Activated CD8-positive, alpha-beta memory T cell treated with anti-CD3 and anti-CD28 coated beads for 48 hours (primary cell): ENCODE measurements at regions not wholly inside any gene's neighbourhood (a gene's known extent, or its start where the extent isn't known, plus 50 kb on each side); places are given as distances from the start of the nearest gene placed in this dataset.

Experiments used
- DNase-seq, 3 experiments: peaks; one replicate each; pipeline ENCODE4 v3.0.0-alpha.2; 2020; ENCODE audit warnings: low read depth in 2 of 3, low spot score in 2 of 3

GRCh38 chr9:88233091-88233490 lies 94.8 kb upstream of the SPATA31C2 start:
- no peak for DNase-seq

GRCh38 chr9:88230612-88231011 lies 92.3 kb upstream of the SPATA31C2 start:
- no peak for DNase-seq

- DNase-seq, result no peak
Measured at GRCh38 chr9:88229434-88229833, 91.2 kb upstream of the SPATA31C2 start.

DNA sequence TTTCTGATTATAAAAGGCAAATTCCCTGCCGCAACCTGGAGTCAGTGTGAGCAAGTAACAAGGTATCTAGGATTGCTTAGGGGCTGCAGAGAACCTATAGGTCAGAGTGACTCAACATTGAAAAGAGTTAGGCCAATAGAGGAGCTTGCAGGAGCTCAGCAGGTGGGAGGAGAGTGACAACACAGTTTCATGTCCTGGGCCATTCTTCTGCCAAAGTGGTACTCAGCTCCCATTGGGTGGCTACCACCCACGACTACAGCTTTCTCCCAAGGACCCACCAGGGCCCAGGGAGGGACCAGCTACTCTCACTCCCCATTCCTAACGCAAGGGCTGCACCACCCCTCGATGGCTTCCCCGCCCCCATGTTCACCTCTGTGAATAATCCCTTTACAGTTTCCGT lies 86.7 kb upstream of the SPATA31C2 start:
- DNase-seq, result no peak

GRCh38 chr9:88221105-88221504 lies 82.8 kb upstream of the SPATA31C2 start:
- no peak for DNase-seq

GRCh38 chr9:88220652-88221051 lies 82.4 kb upstream of the SPATA31C2 start:
- no peak for DNase-seq

DNA sequence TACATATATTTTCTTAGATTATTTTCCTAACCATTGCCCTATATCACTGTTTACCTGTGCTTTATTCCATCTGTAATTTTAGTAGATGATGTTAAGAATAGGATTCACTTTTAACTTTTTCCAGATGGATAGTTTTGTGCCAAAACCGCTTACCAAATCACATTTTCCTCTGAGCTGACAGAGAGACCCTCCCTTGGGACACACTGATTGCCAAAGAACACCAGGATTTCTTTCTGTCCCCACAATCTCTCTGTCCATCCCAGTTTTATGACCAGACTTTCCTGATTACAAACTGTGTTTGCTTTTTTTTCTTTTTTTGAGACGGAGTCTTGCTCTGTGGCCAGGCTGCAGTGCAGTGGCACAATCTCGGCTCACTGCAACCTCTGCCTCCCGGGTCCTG lies 81.3 kb upstream of the SPATA31C2 start:
- DNase-seq, result no peak

DNA sequence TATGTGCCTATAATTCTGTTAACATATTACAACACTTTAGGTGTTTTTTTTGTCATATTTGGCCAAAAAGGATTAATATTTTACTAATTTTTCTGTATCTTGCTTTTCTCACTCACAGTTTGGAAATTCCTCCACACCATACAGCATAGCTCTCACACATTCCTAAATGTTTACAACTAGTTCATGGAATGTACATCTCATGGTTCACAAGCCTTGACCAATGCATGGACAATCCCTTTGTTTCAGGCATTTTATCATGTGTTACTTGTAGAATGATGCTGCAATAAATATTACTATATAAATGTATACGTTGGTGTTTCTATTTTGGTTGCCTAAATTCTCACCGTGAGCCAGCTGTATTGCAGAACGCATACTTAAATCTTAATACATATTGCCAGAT lies 80.5 kb upstream of the SPATA31C2 start:
- DNase-seq, result no peak

GRCh38 chr9:88216126-88216995 lies 78.1 kb upstream of the SPATA31C2 start:
- no peak for DNase-seq

DNA sequence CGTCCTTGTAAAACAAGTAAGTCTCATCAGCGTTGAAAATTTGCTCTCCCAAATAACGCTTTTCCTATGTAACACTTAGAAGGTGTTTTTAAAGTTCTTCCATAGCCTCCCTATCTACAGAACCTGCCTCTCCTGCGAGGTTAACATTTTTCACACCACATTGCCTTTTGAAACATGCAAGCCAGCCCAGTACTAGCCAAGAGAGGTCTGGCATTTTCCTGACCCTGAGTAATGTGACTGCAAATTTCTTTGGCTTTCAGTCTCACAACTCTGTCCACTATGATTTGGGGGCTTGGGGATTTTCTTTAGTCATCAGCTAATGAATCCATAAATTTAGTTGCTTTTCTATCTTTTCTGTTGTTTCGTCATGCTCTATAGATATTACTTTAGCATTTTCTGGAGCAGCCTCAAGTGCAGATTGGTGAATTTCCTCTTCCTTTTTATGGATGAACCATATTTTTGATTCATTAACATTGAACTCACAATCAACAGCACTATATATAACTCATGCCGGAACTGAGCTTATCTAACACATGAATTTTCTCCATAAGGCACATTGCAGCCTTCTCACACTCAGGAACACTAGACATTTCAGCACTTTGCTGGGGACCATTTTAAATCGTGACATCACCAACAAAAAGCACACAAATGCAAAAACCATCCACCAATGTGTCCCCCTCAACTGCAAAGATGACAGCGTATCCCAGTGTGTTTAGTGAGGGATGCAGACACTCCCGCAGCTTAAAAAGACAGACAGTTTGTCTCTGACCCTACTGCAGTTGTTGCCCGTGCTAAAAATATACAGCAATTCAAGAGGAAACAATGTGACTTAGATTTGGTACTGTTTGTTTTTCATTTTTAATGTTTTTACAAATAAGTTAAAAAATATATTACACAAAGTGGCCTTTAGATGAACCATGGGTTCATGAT lies 77.2 kb upstream of the SPATA31C2 start:
- DNase-seq, result no peak

DNA sequence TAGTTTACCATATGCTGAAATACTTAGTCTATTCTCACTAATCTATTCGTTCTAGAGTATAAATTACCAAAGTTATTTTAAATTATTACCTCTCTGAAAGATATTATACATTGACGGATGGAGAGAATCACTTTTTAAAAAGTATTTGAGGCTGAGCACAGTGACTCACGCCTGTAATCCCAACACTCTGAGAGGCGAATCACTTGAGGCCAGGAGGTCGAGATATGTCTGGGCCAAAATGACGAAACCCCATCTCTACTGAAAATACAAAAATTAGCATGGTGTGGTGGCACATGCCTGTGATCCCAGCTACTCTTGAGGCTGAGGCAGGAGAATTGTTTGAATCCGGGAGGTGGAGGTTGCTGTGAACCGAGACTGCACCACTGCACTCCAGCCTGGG lies 64.0 kb upstream of the SPATA31C2 start:
- DNase-seq, result no peak

GRCh38 chr9:88198341-88198807 lies 60.1 kb upstream of the SPATA31C2 start:
- no peak for DNase-seq

GRCh38 chr9:88197781-88198340 lies 59.6 kb upstream of the SPATA31C2 start:
- DNase-seq, result no peak

GRCh38 chr9:88197016-88197415 lies 58.7 kb upstream of the SPATA31C2 start:
- DNase-seq, result no peak

DNA sequence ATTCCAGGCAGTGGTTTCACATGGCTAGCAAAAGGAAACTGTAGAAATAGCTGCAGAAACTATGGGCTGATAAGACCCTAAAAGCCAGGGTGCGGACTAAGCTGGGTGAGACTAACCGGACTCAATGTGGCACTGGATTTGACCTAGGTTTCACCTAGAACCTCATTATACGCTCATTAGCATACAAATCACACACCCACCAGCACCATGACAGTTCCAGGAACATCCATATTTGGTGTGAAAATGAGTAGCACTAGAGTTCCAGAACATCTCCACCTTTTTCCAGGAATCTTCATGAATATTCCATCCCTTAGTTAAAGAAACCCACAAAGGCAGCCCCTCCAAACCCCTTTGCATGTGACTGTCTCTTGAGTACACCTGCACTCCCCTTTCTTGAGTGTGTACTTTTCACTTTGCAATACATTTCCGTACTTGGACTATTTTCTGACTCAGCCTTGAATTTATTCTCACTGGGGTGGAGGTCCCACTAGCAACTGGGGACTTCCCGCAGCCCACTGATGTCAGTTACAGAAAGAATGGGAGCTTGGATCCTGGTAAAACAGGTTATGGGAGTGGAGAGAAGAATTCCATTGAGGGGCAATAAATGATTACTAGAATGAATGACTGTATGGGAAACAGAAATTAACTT lies 58.0 kb upstream of the SPATA31C2 start:
- no peak for DNase-seq

DNA sequence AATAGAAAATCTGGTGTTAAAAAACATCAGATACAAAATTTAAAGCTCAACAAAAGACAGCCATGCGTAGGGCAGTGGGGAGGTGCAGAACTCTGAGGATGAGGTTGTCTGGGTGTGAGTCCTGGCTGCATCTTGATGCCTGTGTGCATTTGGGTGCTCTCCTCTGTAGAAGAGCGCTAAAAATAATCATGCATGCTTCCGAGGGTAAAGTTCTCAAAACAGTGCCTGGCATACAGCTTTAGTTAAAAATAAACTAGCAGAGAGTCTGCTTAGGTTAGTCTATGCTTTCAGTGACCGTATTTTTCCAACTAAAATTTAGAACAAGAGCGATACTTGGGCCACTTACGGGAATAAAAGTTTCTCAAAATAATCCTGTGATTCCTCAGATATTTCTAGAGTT lies 55.5 kb upstream of the SPATA31C2 start:
- no peak for DNase-seq

GRCh38 chr9:88191456-88191855 lies 53.2 kb upstream of the SPATA31C2 start:
- DNase-seq, result no peak

DNA sequence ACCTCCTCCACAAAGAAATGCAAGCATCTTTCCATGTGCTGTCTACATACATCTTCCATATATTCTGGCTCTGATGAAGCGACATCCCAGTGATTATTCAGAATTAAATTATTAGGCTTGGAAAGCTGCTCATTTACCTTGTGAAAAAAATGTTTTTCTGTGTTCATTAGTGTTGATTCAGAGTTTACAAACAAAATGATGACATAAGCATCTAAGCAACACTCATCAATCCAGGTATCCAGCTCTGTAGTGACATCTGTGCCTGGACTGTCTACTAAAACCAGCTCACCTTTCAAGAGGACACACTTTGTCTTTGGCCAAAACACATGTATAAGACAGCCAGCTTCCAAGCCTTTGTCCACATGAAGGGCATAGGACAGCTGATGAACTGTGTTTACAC lies 51.1 kb upstream of the SPATA31C2 start:
- no peak for DNase-seq
